ENCODE measurements at regions not wholly inside any gene's neighbourhood (a gene's known extent, or its start where the extent isn't known, plus 50 kb on each side); places are given as distances from the start of the nearest gene placed in this dataset.

DNA sequence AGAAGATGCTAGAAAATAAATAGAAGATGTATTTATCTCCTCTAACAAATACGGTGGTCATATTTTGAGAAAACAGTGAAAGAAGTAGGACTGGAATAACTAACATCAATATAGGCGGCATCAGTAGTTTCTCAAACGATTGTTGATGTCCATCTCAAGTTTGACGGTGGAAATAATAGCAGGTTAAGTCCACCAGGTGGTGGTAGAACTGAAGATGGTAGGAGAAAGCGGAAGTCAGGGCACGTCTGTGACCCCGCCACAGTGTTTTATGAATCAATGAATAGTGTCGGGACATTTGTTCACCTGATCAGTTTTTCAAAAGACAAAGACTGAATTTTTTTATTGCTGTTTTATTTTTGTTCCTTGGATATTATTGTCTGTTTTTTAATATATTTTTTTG lies 706.4 kb upstream of the SLC10A2 start:
- DNase-seq = no peak

DNA sequence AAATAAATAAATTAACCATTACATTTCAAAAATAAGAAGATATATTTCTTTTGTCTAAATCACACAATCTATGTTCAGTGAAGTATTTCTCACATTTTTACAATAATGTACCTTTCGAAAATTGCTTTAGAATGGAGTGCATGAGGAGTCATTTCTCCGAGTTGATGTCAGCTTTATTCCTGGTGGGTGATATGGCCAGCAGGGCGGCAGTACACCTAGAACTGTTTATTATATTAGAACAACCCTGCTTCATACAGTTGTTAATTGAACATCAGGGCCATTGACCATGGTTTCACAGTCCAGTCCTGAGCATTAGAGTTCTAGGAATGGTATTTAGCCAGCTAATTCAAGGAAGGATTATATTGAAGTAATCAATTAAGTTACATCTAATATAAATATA lies 696.3 kb upstream of the SLC10A2 start:
- DNase-seq = no peak

DNA sequence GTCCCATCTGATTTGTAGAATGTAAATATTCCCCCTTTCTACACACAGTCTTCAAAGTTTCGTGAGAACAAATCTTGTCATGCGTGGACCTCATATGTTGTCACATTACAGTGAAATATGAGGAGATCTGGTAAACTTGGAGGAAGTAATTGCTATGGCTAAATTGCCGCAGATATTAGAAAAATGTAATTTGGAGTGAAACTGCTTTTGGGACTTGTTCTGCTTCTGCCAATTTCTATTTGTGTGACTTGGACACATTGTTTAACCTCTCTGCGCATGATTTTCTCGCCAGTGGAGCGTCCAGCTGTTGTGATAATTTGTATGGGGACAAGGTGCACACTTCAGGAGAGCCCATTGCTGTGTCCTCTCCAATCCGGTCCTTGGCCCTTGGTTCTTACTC lies 693.1 kb upstream of the SLC10A2 start:
- no peak for DNase-seq

DNA sequence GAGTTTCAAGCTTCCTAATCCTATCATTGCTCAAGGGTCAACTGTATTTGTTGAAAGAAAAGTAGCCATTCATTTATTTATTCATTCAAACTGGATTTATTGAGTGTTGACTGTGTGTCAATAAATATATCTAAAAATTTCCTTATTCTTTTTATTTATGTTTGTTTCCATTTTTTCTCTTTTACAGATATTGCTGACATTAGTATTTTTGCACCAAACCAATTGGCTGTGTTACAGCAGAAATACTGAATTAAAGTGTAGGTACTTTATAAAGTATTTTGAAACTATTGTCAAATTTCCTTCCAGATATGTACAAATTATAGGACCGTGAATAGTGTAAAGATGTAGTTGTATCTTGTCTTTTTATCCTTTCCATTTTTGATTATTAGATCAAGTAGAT lies 692.0 kb upstream of the SLC10A2 start:
- no peak for DNase-seq

DNA sequence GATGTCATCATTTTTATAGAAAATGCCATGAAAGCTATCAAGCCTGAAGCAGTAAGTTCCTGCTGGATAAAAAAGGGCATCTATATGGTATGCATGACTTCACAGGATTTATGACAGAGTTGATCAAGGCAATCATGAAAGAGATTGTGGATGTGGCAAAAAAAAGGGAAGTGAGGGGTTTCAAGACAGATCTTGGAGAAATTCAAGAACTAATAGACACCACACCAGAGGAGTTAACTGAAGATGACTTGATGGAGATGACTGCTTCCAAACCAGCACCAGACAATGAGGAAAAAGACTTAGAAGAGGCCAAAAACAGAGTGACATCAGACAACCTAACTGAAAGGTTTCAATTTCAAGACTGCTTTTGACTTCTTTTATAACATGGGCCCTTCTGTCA lies 691.1 kb upstream of the SLC10A2 start:
- DNase-seq = no peak

DNA sequence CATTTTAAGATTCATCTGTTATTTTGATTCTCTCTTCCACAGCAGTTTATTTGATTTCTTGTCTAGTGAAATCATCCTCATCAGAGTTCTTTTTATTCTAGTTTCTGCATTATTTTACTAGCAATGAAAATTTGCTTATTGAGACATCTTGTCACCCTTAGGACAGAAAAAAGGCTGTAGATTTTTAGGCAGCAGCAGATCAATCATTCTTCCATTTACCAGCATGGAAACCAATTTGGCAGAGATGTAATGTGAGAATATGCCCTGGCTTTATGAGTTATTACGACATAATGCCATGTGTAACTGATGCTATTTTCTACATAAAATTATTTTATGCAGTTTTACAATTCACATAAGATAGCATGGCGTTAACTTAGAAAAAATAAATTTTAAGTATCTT lies 688.6 kb upstream of the SLC10A2 start:
- no peak for DNase-seq

DNA sequence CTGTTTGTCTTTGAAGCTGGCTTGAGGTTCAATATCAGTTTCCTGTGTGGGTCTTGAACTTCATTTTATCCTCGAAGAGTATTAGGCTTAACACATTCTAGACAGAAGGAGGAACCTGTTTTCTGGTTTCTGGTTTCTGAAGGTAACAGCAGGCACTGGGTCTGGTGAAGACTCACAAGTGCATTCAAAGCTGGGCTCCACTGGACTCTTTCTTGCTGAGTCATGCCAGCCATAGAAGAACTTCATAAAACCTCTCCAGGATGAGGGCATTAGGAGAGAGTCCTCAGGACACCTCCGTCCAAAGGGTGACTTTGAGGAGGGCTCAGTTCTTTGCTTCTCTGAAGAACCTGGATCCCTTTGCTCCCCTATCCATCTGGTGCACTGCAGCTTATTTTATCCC lies 668.6 kb upstream of the SLC10A2 start:
- no peak for DNase-seq

DNA sequence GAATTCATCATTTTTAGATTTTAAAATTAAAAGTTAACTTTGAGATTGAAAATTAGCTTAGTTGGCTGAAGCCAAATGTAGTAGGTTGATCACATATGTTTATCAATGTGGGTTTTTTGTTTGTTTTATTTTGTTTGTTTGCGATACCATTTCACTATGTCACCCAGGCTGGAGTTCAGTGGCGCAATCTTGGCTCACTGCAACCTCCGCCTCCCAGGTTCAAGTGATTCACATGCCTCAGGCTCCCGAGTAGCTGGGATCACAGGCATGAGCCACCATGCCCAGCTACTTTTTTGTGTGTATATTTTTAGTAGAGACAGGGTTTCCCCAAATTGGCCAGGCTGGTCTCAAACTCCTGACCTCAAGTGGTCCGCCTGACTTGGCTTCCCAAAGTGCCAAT lies 665.7 kb upstream of the SLC10A2 start:
- DNase-seq = no peak

DNA sequence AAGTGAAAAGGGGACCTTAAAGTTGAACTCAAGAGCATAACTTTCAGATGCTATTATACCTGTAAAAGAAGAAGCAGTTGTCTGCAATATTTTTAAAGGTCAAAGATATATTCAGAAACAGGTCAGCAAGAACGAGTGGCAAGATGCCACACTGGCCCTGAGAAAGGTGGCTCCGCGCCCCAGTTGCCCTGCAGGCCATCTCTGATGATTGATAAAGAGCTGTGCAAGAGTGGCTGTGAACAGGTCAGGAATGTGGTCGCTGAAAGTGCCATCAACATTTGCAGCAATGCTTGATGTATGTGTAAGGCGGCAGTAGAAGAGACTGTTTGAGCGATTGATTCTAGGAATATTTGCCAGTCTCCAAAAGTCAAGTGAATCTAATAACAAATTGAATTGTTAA lies 664.2 kb upstream of the SLC10A2 start:
- no peak for DNase-seq

DNA sequence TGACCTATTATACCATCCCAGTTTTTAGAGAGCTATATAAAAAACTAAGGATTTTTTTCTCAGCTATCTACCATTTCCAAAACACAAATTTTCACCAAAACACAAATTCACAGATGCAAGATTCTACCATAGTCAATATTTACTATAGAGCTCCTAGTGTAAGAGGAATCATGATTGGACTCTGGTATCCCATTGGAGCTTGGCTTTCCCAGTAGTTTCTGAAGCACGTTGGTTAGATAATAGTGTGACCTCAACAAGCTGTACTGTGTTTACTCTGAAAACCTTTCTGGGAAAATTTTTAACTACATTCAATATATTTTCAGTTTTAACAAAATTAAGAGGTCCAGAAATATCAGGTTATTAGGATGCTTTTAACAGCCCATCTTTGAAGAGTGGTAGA lies 660.6 kb upstream of the SLC10A2 start:
- DNase-seq = no peak

DNA sequence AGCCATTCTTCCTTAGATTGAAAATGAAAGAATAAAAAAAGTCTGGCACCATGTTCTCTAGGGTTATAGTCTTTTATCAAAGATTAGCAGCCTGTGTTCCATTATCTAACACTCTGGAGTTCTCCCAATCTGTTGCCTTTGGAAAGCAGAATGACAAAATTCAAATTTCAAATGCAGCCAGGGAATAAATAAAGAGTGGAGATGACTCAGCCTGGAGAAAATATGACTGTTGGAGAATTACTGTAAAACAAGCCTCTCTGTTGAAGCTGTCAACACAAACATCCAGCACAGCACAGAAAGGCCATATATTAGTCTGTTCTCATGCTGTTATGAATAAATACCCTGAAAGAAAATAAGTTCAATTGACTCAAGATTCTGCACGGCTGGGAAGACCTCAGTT lies 650.5 kb upstream of the SLC10A2 start:
- no peak for DNase-seq

DNA sequence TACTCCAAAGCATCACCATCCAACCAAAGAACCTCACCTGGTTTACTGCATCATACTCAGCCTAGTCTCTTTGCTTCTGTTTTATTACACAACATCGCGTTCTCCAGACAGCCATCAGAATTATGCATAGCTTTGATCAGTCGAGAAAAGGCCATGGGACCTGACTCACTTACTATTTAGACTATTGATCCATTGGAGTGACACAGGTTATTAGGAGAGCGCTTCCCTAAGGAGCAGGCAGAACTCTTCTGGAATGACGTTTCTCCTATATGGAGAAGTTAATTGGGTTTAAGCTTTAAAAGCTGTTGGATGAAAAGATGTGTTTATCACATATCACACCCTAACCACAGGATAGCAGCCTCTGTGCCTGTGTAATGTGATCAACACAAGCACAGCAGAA lies 649.1 kb upstream of the SLC10A2 start:
- no peak for DNase-seq

DNA sequence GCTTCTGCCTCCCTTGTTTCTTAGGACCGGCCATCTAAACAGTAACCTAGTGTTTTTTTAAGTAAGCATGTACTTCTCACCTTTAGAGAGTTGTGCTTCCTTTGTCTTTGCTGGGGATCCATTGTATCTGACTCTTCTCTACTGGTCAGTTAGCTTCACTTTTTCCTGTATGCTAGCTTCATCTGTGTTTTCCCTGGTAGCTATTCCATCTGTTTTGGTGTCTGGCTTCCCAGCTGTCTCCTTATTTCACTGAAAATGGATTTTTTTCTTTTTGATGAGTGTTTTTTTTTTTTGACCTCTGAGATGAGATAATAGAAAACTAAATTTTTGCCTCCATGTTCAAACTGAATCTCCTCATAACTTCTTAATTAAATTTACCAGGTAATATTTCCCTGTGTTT lies 637.0 kb upstream of the SLC10A2 start:
- DNase-seq = peak; percentile 0 to 2

DNA sequence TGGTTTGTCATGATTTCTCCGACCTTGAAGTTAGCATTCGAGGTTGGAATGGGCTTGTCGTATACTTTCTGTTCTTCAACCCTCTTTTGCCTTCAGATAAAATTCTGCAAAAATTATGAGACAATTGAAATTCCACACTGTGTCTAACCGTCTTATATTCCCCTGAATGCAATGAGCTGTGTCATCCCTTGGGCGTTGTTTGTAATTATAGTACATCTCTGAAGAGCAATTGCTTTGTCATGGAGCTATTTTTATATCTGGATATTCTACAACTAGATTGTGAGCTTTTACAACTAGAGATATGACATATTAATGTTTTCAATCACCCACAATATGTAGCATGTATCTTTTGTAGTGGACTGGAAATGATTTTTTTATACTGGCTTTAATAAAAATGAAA lies 631.8 kb upstream of the SLC10A2 start:
- no peak for DNase-seq

DNA sequence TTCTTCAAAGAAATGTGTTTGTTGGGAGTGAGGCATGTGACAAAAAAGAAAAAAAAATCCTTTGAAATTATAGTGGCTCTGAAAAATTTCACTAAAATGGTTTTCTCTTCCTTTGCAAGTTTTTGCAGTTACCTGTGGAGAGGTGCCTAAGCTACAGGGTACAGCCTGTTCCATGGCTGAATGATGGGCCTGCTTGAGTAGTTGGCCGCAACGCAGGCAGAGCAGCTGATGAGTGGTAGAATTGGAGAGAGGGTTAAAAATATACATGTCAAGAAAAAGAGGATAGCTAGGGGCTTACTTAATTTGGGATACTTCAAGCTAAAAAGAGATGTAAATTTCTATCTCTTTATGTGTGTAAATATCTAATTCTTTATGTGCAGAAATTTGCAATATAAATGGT lies 629.1 kb upstream of the SLC10A2 start:
- DNase-seq = no peak

DNA sequence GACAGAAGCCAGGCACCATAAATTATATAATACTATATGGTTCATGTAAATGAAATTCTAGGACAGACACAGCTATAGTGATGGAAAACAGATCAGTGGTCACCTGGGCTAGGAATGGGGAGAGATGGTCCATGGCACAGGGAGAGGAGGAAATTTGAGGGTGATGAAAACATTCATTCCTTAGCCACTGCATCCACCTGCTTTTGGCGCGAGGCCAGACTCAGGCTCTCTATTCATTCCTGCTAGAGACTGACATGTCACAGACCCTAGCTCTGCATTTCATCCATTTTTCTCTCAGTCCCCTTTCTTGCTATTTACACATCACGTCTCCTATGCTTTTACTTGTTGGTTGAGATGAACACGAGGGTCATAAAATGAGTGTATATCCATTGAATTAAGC lies 628.3 kb upstream of the SLC10A2 start:
- no peak for DNase-seq

DNA sequence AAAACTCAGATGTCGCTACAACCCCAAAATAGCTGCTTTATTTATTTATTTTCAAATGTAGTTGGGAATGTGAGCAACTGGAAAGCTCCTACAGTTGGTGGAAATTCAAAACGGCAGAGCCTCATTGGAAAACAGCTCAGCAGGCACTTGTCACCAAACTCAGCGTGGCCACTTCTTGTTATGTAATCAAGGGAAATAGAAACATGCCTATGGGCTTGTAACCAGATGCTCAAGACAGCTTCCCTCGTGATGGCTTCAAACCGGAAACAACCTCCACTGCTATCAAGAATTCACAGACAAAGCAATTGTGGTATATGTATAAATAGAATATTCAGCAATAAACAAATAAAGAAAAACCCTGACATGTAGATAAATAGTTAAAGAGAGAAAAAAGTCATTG lies 627.8 kb upstream of the SLC10A2 start:
- no peak for DNase-seq

DNA sequence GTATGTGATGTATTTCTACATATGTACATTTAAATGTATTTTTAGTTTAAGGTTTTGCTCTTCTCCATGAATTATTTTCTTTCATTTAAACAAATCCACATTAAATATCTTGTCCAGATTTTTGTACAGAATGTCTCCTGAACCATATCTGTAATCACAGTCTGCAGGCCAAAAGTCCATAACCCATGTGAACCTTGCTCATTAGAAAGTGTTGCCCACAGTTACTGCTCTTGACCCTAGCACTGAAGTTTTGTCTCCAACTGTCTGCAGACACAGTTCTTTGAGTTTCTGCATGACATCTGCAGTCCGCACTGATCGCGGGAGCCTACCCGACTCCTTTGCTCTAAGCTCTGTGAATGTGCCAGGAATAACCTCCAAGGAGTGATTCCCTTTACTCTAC lies 626.2 kb upstream of the SLC10A2 start:
- no peak for DNase-seq

DNA sequence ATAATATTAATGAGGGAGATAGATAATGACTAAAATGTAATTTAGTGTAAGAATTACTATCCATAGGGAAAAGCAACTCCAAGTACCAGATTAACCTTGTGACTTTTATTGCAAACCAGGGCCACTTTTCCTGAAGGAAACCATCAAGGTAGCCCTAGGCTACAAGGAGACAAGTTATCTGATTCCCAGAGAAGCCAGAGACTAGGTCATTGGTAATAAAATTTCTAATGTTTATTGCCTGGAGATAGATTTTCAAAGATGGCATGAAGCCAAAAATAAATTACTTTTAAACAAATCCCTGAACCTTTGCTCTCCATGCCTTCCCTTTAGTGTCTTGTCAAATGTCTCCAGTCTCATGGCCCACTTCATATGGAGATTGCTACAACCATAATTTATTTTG lies 610.1 kb upstream of the SLC10A2 start:
- DNase-seq = no peak

DNA sequence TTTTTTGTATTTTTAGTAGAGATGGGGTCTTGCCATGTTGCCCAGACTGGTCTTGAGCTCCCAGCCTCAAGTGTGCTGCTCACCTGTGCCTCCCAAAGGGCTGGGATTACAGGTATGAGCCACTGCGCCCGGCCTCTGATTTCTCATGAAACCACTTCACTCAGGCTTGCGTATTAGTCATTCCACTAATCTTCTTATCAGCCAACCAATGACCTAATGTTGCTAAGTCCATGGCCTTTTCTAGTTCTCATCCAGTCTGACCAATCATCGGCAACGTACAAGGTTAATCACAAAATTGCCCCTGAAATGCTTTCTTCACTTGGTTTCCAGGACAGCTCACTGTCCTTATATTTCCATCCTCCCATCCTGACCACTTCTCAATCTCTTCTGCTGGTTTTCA lies 605.3 kb upstream of the SLC10A2 start:
- no peak for DNase-seq

DNA sequence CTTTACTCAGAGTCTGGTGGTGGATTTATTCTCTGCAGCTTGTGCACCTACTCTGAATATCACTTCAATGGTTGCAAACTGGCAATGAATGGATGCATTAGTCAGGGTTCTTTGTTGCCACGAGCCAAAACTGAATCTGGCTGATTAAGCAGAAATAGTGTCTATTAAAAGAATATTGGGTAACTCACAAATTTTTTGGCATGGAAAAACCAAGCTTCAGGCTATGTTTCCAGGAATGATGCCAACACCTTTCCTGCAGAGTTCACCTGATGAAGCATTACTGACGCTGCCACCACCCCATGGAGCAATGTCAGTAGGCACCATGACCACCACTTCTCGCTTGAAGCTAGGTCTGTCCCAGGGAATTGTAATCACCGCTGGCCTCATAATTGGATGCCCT lies 597.8 kb upstream of the SLC10A2 start:
- DNase-seq = peak in 1 of 2 experiments; percentile 4

DNA sequence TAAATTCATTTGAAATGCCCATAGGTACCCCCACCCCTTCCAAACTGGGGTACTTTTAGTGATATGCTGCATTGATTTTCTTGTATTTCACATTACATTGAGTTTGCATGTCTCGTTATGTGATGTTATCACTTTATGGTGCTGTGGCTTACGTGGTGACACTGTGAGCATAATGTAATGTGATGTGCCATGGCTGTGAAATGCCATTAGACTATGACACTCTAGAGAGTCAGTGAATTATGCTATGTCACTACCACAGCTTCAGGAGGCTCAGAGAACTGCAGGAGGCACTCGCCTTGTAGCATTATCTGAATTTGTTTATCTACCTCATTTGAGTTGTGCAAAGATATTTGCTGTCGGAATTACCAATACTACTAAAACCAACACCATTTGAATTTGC lies 590.1 kb upstream of the SLC10A2 start:
- no peak for DNase-seq

DNA sequence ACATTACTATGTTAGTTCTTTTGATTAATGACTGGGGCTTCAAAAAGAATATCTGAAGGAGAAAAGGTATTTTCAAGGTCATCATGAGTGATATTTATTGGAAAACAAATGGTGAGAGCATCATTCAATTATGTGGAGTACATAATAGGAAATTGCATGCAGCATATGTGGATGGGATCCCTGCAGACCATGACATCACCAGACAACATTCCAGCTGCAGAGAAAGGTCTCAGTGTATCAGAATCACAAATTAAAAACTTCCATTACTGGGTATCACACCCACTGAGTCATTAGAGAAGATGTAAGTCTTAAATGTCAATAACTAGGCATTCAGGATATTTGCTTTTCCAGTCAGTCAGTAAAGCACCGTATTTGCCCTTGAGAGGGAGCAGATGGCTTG lies 574.4 kb upstream of the SLC10A2 start:
- no peak for DNase-seq

DNA sequence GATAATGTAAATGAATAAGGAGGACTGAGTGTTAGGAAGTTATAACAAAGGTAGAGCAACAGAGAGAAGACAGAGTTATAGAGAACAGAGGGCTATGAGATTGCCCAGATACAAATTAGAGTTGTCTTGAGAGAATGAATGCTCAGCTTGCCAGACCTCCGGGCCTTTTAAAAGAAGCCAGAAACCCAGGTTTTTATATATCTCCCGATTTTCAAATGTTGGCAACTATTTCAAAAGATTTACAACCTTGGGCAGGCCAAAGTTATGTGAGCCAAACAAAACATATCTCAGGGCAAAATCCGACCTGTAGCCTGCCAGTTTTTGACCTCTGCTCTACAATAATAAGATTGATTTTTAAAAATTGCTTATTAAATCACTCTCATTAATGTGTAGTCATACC lies 573.1 kb upstream of the SLC10A2 start:
- DNase-seq = no peak

DNA sequence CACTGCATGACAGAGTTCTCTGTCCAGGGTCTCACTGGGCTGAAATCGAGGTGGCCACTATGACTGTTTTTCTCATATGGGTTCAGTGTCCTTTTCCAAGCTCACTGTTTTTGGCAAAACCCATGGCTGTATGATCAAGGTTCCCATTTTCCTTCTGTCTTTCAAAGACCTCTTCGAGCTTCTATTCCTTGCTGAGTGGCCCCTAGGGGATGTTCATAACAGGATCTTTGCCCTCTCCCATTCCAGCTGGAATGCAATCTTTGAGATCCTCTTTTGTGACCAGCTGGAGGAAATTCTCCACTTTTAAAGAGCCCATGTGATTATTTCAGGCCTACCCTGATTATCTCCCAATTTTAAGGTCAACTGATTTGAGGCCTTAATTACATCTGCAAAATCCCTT lies 572.5 kb upstream of the SLC10A2 start:
- peak in 1 of 2 experiments; percentile 64 for DNase-seq

DNA sequence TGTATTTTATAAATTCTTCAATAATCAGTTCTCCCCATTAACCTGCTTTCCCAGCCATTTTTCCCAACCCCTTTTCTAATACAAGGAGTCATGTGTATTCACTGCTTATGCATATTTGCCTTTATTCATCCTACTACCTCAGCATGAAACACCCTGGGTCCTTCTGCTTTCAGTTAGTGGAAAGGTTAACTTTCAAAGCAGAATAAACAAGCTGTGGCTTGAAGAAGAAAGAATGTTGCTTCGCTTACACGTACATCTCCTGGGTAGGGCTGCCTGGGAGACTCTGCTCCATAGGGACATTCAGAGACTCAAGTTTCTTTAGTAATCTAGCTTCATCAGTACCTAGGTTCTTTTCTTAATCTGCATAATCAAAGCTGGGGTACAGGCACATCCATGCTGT lies 567.8 kb upstream of the SLC10A2 start:
- DNase-seq = no peak
